ENCODE measurements at regions not wholly inside any gene's neighbourhood (a gene's known extent, or its start where the extent isn't known, plus 50 kb on each side); places are given as distances from the start of the nearest gene placed in this dataset.

GRCh38 chr1:166295656-166296055 is 128.9 kb upstream of the FAM78B start:
- no peak for TF ChIP-seq EZH2 (IDR thresholded peaks at IDR 0.05; ENCODE audit: insufficient read depth, poor library complexity, severe bottlenecking)
- no peak for TF ChIP-seq EZH2phosphoT487 (IDR thresholded peaks at IDR 0.05; ENCODE audit: insufficient read depth, low read depth)

Data from GM23248 (cell line).